ENCODE measurements at regions not wholly inside any gene's neighbourhood (a gene's known extent, or its start where the extent isn't known, plus 50 kb on each side); places are given as distances from the start of the nearest gene placed in this dataset.
A peak's percentile ranks its signal among the peaks of the same experiment; 100 is the strongest.
"Not testable (repeated sequence)": the region's sequence is repeated elsewhere in the genome, so short reads cannot be mapped to it uniquely, and the experiment has no call there.

- no peak for DNase-seq
These were observed 176.5 kb upstream of the MMS22L start for GRCh38 chr6:97459535-97459934.

GRCh38 chr6:97459986-97460385 lies 177.0 kb upstream of the MMS22L start:
- no peak for DNase-seq

GRCh38 chr6:97460394-97461080 lies 177.5 kb upstream of the MMS22L start:
- DNase-seq, result no peak

GRCh38 chr6:97461218-97461617 lies 178.2 kb upstream of the MMS22L start:
- no peak for DNase-seq

- no peak for DNase-seq
These were observed 179.0 kb upstream of the MMS22L start for GRCh38 chr6:97462031-97462430.

GRCh38 chr6:97462938-97463598 lies 180.1 kb upstream of the MMS22L start:
- no peak for DNase-seq

GRCh38 chr6:97465877-97466561 lies 183.0 kb upstream of the MMS22L start:
- no peak for DNase-seq

- DNase-seq, result no peak
These were observed 186.0 kb upstream of the MMS22L start for GRCh38 chr6:97468981-97469380.

GRCh38 chr6:97469451-97469850 lies 186.4 kb upstream of the MMS22L start:
- DNase-seq, result no peak

GRCh38 chr6:97470322-97470721 lies 187.3 kb upstream of the MMS22L start:
- DNase-seq, result no peak

GRCh38 chr6:97473979-97474378 lies 191.0 kb upstream of the MMS22L start:
- no peak for DNase-seq

- DNase-seq, result peak; percentile 34
These were observed 214.8 kb upstream of the MMS22L start for GRCh38 chr6:97497713-97498331.

GRCh38 chr6:97501853-97502252 lies 218.8 kb upstream of the MMS22L start:
- no peak for DNase-seq

GRCh38 chr6:97508646-97509045 lies 225.6 kb upstream of the MMS22L start:
- DNase-seq, result no peak

- not testable (repeated sequence) for DNase-seq
These were observed 230.2 kb upstream of the MMS22L start for GRCh38 chr6:97513260-97513659.

- DNase-seq, result no peak
These were observed 241.8 kb upstream of the MMS22L start for GRCh38 chr6:97524811-97525210.

- no peak for DNase-seq
These were observed 252.8 kb upstream of the MMS22L start for GRCh38 chr6:97535800-97536199.

GRCh38 chr6:97548354-97548753 lies 265.3 kb upstream of the MMS22L start:
- no peak for DNase-seq

GRCh38 chr6:97557355-97557754 lies 274.3 kb upstream of the MMS22L start:
- DNase-seq, result no peak

- no peak for DNase-seq
These were observed 280.5 kb upstream of the MMS22L start for GRCh38 chr6:97563529-97563928.

- no peak for DNase-seq
These were observed 289.9 kb upstream of the MMS22L start for GRCh38 chr6:97572943-97573342.

- DNase-seq, result no peak
These were observed 303.3 kb upstream of the MMS22L start for GRCh38 chr6:97586344-97586743.

GRCh38 chr6:97591955-97592354 lies 308.9 kb upstream of the MMS22L start:
- DNase-seq, result no peak

GRCh38 chr6:97594844-97595243 lies 311.8 kb upstream of the MMS22L start:
- DNase-seq, result no peak

Measured in NCI-H1092 (cell line).